ENCODE measurements at regions not wholly inside any gene's neighbourhood (a gene's known extent, or its start where the extent isn't known, plus 50 kb on each side); places are given as distances from the start of the nearest gene placed in this dataset.
A peak's percentile ranks its signal among the peaks of the same experiment; 100 is the strongest.

DNA sequence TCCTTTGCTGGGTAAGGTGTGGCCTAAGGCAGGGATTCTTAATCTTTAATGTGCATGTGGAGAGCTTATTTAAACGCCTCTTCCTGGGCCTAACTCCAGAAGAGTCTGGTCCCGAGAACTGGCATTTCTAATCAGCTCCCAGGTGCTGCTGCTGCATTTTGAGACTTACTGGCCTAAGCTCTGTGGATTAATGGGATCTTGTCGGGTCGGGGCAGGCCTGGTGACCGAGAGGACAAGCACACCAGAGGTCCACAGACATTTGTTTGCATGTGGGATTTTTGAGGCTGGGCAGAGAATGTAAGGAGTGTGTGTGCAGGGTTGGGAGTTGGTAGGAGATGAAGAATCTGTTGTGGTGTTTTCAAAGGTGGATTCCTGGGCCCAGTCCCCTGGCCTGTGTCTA, 95.0 kb upstream of the DAP start:
- H3K79me2 ChIP-seq (ENCODE audit: insufficient read depth, low read length), result no peaks in the 10 kb centered on the region
- H3K56ac ChIP-seq (ENCODE audit: insufficient read length, low read depth, low read length), result no peak overlapping the region
- H3K27me3 ChIP-seq (ENCODE audit: insufficient read depth, low read length), result no peaks in the 10 kb centered on the region
- H3K9me3 Mint-ChIP-seq, result peaks cover 0 to under 1% of the 10 kb centered on the region in 2 experiments; a peak in 2 of 5 replicates
- H4K8ac ChIP-seq (replicated peaks; ENCODE audit: insufficient read length, low read depth, low read length), result no peak overlapping the region
- TF ChIP-seq, protein P1, sequence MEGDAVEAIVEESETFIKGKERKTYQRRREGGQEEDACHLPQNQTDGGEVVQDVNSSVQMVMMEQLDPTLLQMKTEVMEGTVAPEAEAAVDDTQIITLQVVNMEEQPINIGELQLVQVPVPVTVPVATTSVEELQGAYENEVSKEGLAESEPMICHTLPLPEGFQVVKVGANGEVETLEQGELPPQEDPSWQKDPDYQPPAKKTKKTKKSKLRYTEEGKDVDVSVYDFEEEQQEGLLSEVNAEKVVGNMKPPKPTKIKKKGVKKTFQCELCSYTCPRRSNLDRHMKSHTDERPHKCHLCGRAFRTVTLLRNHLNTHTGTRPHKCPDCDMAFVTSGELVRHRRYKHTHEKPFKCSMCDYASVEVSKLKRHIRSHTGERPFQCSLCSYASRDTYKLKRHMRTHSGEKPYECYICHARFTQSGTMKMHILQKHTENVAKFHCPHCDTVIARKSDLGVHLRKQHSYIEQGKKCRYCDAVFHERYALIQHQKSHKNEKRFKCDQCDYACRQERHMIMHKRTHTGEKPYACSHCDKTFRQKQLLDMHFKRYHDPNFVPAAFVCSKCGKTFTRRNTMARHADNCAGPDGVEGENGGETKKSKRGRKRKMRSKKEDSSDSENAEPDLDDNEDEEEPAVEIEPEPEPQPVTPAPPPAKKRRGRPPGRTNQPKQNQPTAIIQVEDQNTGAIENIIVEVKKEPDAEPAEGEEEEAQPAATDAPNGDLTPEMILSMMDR (conservative IDR thresholded peaks at IDR 0.05), result no peak
- no peak overlapping the region for H3K14ac ChIP-seq (ENCODE audit: insufficient read depth, low read length)
- H4K20me1 ChIP-seq (ENCODE audit: control insufficient read depth, insufficient read depth, insufficient read length), result no peaks in the 10 kb centered on the region
- H3K79me1 ChIP-seq (ENCODE audit: insufficient read depth, low read depth, low read length, poor library complexity, severe bottlenecking), result no peaks in the 10 kb centered on the region
- H3K27ac Mint-ChIP-seq, result peak overlapping the region in 2 of 3 experiments; percentile 30 to 45; a peak in 3 of 7 replicates
- WGBS (ENCODE audit: extremely low coverage, insufficient read length, low lambda C conversion rate), result no CpG with 5 or more reads among the region's 5 CpGs
- no peak overlapping the region for H2AK5ac ChIP-seq (ENCODE audit: insufficient read length, low read length)
- no peaks in the 10 kb centered on the region for H3K36me3 Mint-ChIP-seq (ENCODE audit: insufficient read depth in 1 of 3, low read depth in 3 of 3)
- H3K4me1 Mint-ChIP-seq, result peaks cover 36 to 42% of the 10 kb centered on the region in 2 experiments
- H2BK20ac ChIP-seq (ENCODE audit: low read depth, low read length, poor library complexity, severe bottlenecking), result no peak overlapping the region
- 0 out of 5 replicates have a peak overlapping the region, but pooled peaks of 1 of the 2 experiments have one; percentile 4 for H3K4me3 Mint-ChIP-seq
- H3K23me2 ChIP-seq (ENCODE audit: insufficient read length, low read depth, low read length, poor library complexity, severe bottlenecking), result no peaks in the 10 kb centered on the region
- H4K5ac ChIP-seq (ENCODE audit: insufficient read length, low read depth, low read length), result no peak overlapping the region
- H3K18ac ChIP-seq (ENCODE audit: insufficient read length, low read depth, low read length), result peak overlapping the region; percentile 27
- H2AFZ ChIP-seq (ENCODE audit: low read length), result no peak overlapping the region
- H3K4me1 ChIP-seq (ENCODE audit: insufficient read depth, low read length), result peaks cover 6% of the 10 kb centered on the region; the same call in 1 of the 2 replicates
- no peak overlapping the region for H2BK5ac ChIP-seq (ENCODE audit: insufficient read length, low read length)
- no peaks in the 10 kb centered on the region for H3K9me3 ChIP-seq (ENCODE audit: control insufficient read depth, low read depth, low read length)
- H2BK120ac ChIP-seq (ENCODE audit: low read depth, low read length, poor library complexity, severe bottlenecking), result no peak overlapping the region
- no peak overlapping the region for H2BK12ac ChIP-seq (ENCODE audit: insufficient read length, low read depth, low read length)
- no peak overlapping the region for H2BK15ac ChIP-seq (ENCODE audit: low read depth, low read length)
- no peak overlapping the region for H3K23ac ChIP-seq (ENCODE audit: insufficient read length, low read depth, low read length)
- H3K27me3 Mint-ChIP-seq (ENCODE audit: low read depth), result peaks cover 46% of the 10 kb centered on the region
- H3K9ac ChIP-seq (ENCODE audit: extremely low read depth, insufficient read length, low read length), result no peak overlapping the region
- no peak overlapping the region for H3K4ac ChIP-seq (ENCODE audit: low read depth, low read length)
- H3K27ac ChIP-seq (ENCODE audit: insufficient read length, low read depth, low read length), result no peak overlapping the region
- no peak for DNase-seq
- H4K91ac ChIP-seq (ENCODE audit: insufficient read length, low read depth, low read length), result peak overlapping the region; percentile 0
- H3K4me2 ChIP-seq (ENCODE audit: insufficient read depth, insufficient read length, low read length), result no peak overlapping the region
- no peak overlapping the region for H3T11ph ChIP-seq (ENCODE audit: low read length)
